H1 (cell line): ENCODE measurements at regions not wholly inside any gene's neighbourhood (a gene's known extent, or its start where the extent isn't known, plus 50 kb on each side); places are given as distances from the start of the nearest gene placed in this dataset.

ENCODE experiments used
- CTCF ChIA-PET: fragments of 300-600 bp; sonication (Branson Sonifier 250); formaldehyde crosslinking; loops from one replicate; lab custom pipeline; 2021; ENCODE audit not compliant: partially characterized antibody; lab: Charles Lee
- POLR2A ChIA-PET: fragments of 300-600 bp; sonication (Branson Sonifier 250); formaldehyde crosslinking; loops from one replicate; lab custom pipeline; 2021; ENCODE audit warnings: inconsistent platforms; ENCODE audit not compliant: partially characterized antibody; lab: Charles Lee
- DNase-seq, 2 experiments: peaks; one replicate each; pipeline versions ENCODE4 v3.0.0 to v3.0.0-alpha.2; 2010 to 2022; ENCODE audit warnings: low spot score in 2 of 2, low read depth in 1 of 2, mixed read lengths in 1 of 2
- FAIRE-seq: peaks from 2 replicates; lab custom pipeline; 2011; peaks lifted over from hg19 to GRCh38; lab: Jason Lieb, UNC
- H2AFZ ChIP-seq: 2 replicates; pipeline ENCODE4 v1.8.1; 2012; ENCODE audit warnings: low read length, inconsistent platforms
- H2AK5ac ChIP-seq: 2 replicates; pipeline ENCODE4 v1.6.1; 2013; ENCODE audit warnings: low read depth, low read length
- H2BK120ac ChIP-seq: replicated peaks from 2 replicates; pipeline ENCODE3; 2013; ENCODE audit warnings: low read depth, low read length, inconsistent platforms
- H2BK12ac ChIP-seq: 2 replicates; pipeline ENCODE4 v1.6.1; 2013; ENCODE audit warnings: low read depth, low read length
- H2BK15ac ChIP-seq: 2 replicates; pipeline ENCODE4 v1.6.1; 2013; ENCODE audit warnings: low read length
- H2BK20ac ChIP-seq: 2 replicates; pipeline ENCODE4 v1.6.1; 2013; ENCODE audit warnings: low read length
- H2BK5ac ChIP-seq: 2 replicates; pipeline ENCODE4 v1.6.1; 2013; ENCODE audit warnings: low read depth, low read length
- H3K14ac ChIP-seq: 2 replicates; pipeline ENCODE4 v1.6.1; 2013; ENCODE audit warnings: inconsistent platforms; ENCODE audit not compliant: insufficient read length
- H3K18ac ChIP-seq: 2 replicates; pipeline ENCODE4 v1.6.1; 2013; ENCODE audit warnings: low read length; ENCODE audit errors: extremely low read depth
- H3K23ac ChIP-seq: 2 replicates; pipeline ENCODE4 v1.6.1; 2013; ENCODE audit warnings: inconsistent platforms; ENCODE audit not compliant: insufficient read length
- H3K23me2 ChIP-seq: 2 replicates; pipeline ENCODE4 v1.6.1; 2013; ENCODE audit warnings: low read depth, low read length
- H3K27ac ChIP-seq: 2 replicates; pipeline ENCODE4 v1.6.1; 2011; ENCODE audit warnings: low read depth, low read length, inconsistent platforms
- H3K27me3 ChIP-seq, 4 experiments: replicated peaks in 1 of 4; 1 replicate in 1 of 4; 2 replicates in 3 of 4; pipeline versions ENCODE4 v1.6.1 to v1.8.1; 2011 to 2013; ENCODE audit warnings: low read length in 3 of 4, mild to moderate bottlenecking in 3 of 4, inconsistent platforms in 2 of 4, mixed read lengths in 2 of 4, moderate library complexity in 1 of 4; ENCODE audit not compliant: control insufficient read depth in 3 of 4, insufficient read depth in 3 of 4; ENCODE audit errors: extremely low read depth in 1 of 4
- H3K36me3 ChIP-seq, 4 experiments: 2 replicates each; pipeline versions ENCODE4 v1.6.1 to v1.8.1; 2011 to 2013; ENCODE audit warnings: mild to moderate bottlenecking in 4 of 4, low read length in 3 of 4, moderate library complexity in 2 of 4, control low read depth in 1 of 4, inconsistent platforms in 1 of 4; ENCODE audit not compliant: insufficient read depth in 4 of 4, control insufficient read depth in 2 of 4
- H3K4ac ChIP-seq: replicated peaks from 2 replicates; pipeline ENCODE3; 2013; ENCODE audit warnings: low read length, low read depth, mixed read lengths, inconsistent platforms; ENCODE audit not compliant: insufficient read length
- H3K4me1 ChIP-seq, 4 experiments: replicated peaks in 1 of 4; 1 replicate in 1 of 4; 2 replicates in 3 of 4; pipeline versions ENCODE4 v1.6.1 to v1.8.1; 2011 to 2013; ENCODE audit warnings: low read length in 3 of 4, inconsistent platforms in 2 of 4, mixed read lengths in 1 of 4; ENCODE audit not compliant: insufficient read depth in 4 of 4, control insufficient read depth in 3 of 4
- H3K4me2 ChIP-seq, 2 experiments: 2 replicates each; pipeline versions ENCODE4 v1.6.1 to v1.8.1; 2011 to 2013; ENCODE audit warnings: low read depth in 2 of 2, low read length in 2 of 2, control low read depth in 1 of 2, inconsistent platforms in 1 of 2, mild to moderate bottlenecking in 1 of 2; ENCODE audit not compliant: insufficient read depth in 1 of 2
- H3K4me3 ChIP-seq, 4 experiments: fragments of 200-600, 300-600 bp in 1 of 4; sonication (generic), shearing (Covaris generic), sonication (Bioruptor Twin) in 1 of 4; 2 replicates each; pipeline versions ENCODE4 v1.5.1 to v1.8.1; 2011 to 2016; ENCODE audit warnings: low read length in 4 of 4, low read depth in 3 of 4, control low read depth in 2 of 4, inconsistent platforms in 2 of 4, mild to moderate bottlenecking in 2 of 4, mixed read lengths in 1 of 4, moderate library complexity in 1 of 4; ENCODE audit not compliant: insufficient read depth in 2 of 4; ENCODE audit errors: extremely low read depth in 1 of 4
- H3K56ac ChIP-seq: replicated peaks from 2 replicates; pipeline ENCODE3; 2013; ENCODE audit warnings: low read depth, mild to moderate bottlenecking, mixed read lengths, low read length, inconsistent platforms; ENCODE audit not compliant: insufficient read length
- H3K79me1 ChIP-seq: 2 replicates; pipeline ENCODE4 v1.6.1; 2013; ENCODE audit warnings: low read depth, low read length, control low read depth
- H3K79me2 ChIP-seq, 2 experiments: 2 replicates each; pipeline versions ENCODE4 v1.6.1 to v1.8.1; 2012 to 2013; ENCODE audit warnings: low read length in 2 of 2, mild to moderate bottlenecking in 2 of 2, inconsistent platforms in 1 of 2; ENCODE audit not compliant: insufficient read depth in 2 of 2, control insufficient read depth in 1 of 2
- H3K9ac ChIP-seq, 4 experiments: replicated peaks in 1 of 4; 1 replicate in 1 of 4; 2 replicates in 3 of 4; pipeline versions ENCODE4 v1.6.1 to v1.8.1; 2011 to 2013; ENCODE audit warnings: low read depth in 3 of 4, low read length in 3 of 4, control low read depth in 2 of 4, mild to moderate bottlenecking in 2 of 4, moderate library complexity in 2 of 4, inconsistent platforms in 1 of 4; ENCODE audit errors: extremely low read depth in 1 of 4
- H3K9me3 ChIP-seq, 2 experiments: 2 replicates each; pipeline versions ENCODE4 v1.6.1 to v1.8.1; 2012 to 2013; ENCODE audit warnings: mild to moderate bottlenecking in 2 of 2, moderate library complexity in 2 of 2, control low read depth in 1 of 2, inconsistent platforms in 1 of 2, low read depth in 1 of 2, low read length in 1 of 2, mixed read lengths in 1 of 2; ENCODE audit not compliant: insufficient read depth in 2 of 2
- H4K20me1 ChIP-seq, 2 experiments: replicated peaks in 1 of 2; 2 replicates each; pipeline versions ENCODE3 to v1.8.1; 2011 to 2013; ENCODE audit warnings: inconsistent platforms in 2 of 2, low read length in 2 of 2, mild to moderate bottlenecking in 1 of 2; ENCODE audit not compliant: insufficient read depth in 2 of 2, control insufficient read depth in 1 of 2
- H4K5ac ChIP-seq: 2 replicates; pipeline ENCODE4 v1.6.1; 2013; ENCODE audit warnings: low read length, low read depth, mixed read lengths, inconsistent platforms; ENCODE audit not compliant: insufficient read length
- H4K8ac ChIP-seq: 2 replicates; pipeline ENCODE4 v1.8.0; 2013; ENCODE audit warnings: mild to moderate bottlenecking, moderate library complexity, low read length, inconsistent platforms; ENCODE audit not compliant: insufficient read depth; ENCODE audit errors: extremely low read depth
- H4K91ac ChIP-seq: replicated peaks from 2 replicates; pipeline ENCODE3; 2013; ENCODE audit warnings: low read length, mixed read lengths, inconsistent platforms; ENCODE audit not compliant: insufficient read length
- CHD2 ChIP-seq: IDR thresholded peaks from 2 replicates; pipeline ENCODE4 v1.6.1; 2012; ENCODE audit warnings: low read length, improper control_type of control experiment
- whole genome bisulfite sequencing, 2 experiments: shearing (Covaris generic) in 1 of 2; methylation state at CpG; one replicate each; pipeline versions ENCODE4 v1.1.6 to v1.1.7; 2013 to 2015; ENCODE audit warnings: low lambda C conversion rate in 2 of 2, mixed read lengths in 2 of 2, inconsistent platforms in 1 of 2, low coverage in 1 of 2, missing lambda C conversion rate in 1 of 2; ENCODE audit not compliant: insufficient replicate concordance in 2 of 2, insufficient coverage in 1 of 2, insufficient read length in 1 of 2; ENCODE audit errors: extremely low coverage in 1 of 2, missing lambda C conversion rate in 1 of 2; 5-methylcytosine and 5-hydroxymethylcytosine counted together
- TF ChIP-seq, protein P1 (sequence below), 3 experiments: IDR thresholded peaks; 1 replicate in 2 of 3; 2 replicates in 1 of 3; pipeline versions ENCODE4 v1.5.1 to v1.6.1; 2011; ENCODE audit warnings: low read length in 3 of 3, mild to moderate bottlenecking in 3 of 3, inconsistent platforms in 2 of 3, low read depth in 1 of 3, moderate library complexity in 1 of 3; ENCODE audit not compliant: insufficient read depth in 1 of 3; ENCODE audit errors: control extremely low read depth in 1 of 3

DNA sequence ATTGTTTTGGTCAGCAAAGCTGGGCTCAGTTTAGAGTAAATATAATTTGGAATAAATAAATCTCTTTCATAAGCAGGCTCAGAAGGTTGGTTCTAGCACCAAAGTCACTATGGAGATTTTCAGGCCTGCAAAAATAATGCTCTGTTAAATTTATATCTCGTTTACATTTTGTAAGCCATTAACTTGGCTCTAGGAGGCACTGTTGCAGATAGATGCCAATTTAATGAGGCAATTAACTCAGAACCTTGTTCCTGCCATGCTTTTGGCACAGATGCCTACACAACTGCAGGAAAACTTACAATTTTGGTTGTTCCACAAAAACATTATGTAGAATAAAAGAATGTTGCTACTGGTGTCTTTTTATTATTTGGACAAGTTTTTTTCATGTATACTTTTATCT is 428.1 kb downstream of the FLRT2 start:
- H2BK15ac ChIP-seq, result no peak overlapping the region
- no peaks in the 10 kb centered on the region for H3K79me2 ChIP-seq
- no peaks in the 10 kb centered on the region for H3K36me3 ChIP-seq
- DNase-seq (no peak), FAIRE-seq (no peak)
- no peaks in the 10 kb centered on the region for H3K79me1 ChIP-seq
- no peak overlapping the region for H2AFZ ChIP-seq
- H2BK20ac ChIP-seq, result no peak overlapping the region
- no peak overlapping the region for H3K4ac ChIP-seq
- H3K27me3 ChIP-seq, result no peaks in the 10 kb centered on the region
- H3K27ac ChIP-seq, result no peak overlapping the region
- H2BK120ac ChIP-seq, result no peak overlapping the region
- H2BK12ac ChIP-seq, result no peak overlapping the region
- no peaks in the 10 kb centered on the region for H3K4me1 ChIP-seq
- H3K9me3 ChIP-seq, result no peaks in the 10 kb centered on the region
- no peak overlapping the region for H3K56ac ChIP-seq
- WGBS, 2 experiments, result 76% methylated on average over 1 of the region's 1 CpG; no CpG with 5 or more reads in 1 of the 2 experiments
- H4K20me1 ChIP-seq, result no peaks in the 10 kb centered on the region
- TF ChIP-seq, protein P1, sequence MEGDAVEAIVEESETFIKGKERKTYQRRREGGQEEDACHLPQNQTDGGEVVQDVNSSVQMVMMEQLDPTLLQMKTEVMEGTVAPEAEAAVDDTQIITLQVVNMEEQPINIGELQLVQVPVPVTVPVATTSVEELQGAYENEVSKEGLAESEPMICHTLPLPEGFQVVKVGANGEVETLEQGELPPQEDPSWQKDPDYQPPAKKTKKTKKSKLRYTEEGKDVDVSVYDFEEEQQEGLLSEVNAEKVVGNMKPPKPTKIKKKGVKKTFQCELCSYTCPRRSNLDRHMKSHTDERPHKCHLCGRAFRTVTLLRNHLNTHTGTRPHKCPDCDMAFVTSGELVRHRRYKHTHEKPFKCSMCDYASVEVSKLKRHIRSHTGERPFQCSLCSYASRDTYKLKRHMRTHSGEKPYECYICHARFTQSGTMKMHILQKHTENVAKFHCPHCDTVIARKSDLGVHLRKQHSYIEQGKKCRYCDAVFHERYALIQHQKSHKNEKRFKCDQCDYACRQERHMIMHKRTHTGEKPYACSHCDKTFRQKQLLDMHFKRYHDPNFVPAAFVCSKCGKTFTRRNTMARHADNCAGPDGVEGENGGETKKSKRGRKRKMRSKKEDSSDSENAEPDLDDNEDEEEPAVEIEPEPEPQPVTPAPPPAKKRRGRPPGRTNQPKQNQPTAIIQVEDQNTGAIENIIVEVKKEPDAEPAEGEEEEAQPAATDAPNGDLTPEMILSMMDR (IDR thresholded peaks at IDR 0.05; ENCODE audit: control extremely low read depth in 1 of 3, insufficient read depth in 1 of 3, low read depth in 1 of 3, low read length in 3 of 3), result peak in 1 of 3 experiments; percentile 39; a peak in 2 of 4 replicates
- TF ChIP-seq CHD2, result no peak
- ChIA-PET CTCF (interaction anchor here (1.0 to 1.4 kb wide), 5 partner anchors 11 to 148 kb away, joined by 3 to 5 read pairs (median 3); no protein-coding TSS in a partner anchor), POLR2A (no interaction called here)
- no peak overlapping the region for H3K4me2 ChIP-seq
- H3K23ac ChIP-seq, result no peak overlapping the region
- H4K8ac ChIP-seq, result no peak overlapping the region
- H3K23me2 ChIP-seq, result no peaks in the 10 kb centered on the region
- H3K18ac ChIP-seq, result no peak overlapping the region
- no peak overlapping the region for H3K9ac ChIP-seq
- H2AK5ac ChIP-seq, result no peak overlapping the region
- no peak overlapping the region for H3K4me3 ChIP-seq
- no peak overlapping the region for H2BK5ac ChIP-seq
- H3K14ac ChIP-seq, result no peak overlapping the region
- no peak overlapping the region for H4K5ac ChIP-seq
- H4K91ac ChIP-seq, result no peak overlapping the region
